ENCODE measurements at regions not wholly inside any gene's neighbourhood (a gene's known extent, or its start where the extent isn't known, plus 50 kb on each side); places are given as distances from the start of the nearest gene placed in this dataset.

DNA sequence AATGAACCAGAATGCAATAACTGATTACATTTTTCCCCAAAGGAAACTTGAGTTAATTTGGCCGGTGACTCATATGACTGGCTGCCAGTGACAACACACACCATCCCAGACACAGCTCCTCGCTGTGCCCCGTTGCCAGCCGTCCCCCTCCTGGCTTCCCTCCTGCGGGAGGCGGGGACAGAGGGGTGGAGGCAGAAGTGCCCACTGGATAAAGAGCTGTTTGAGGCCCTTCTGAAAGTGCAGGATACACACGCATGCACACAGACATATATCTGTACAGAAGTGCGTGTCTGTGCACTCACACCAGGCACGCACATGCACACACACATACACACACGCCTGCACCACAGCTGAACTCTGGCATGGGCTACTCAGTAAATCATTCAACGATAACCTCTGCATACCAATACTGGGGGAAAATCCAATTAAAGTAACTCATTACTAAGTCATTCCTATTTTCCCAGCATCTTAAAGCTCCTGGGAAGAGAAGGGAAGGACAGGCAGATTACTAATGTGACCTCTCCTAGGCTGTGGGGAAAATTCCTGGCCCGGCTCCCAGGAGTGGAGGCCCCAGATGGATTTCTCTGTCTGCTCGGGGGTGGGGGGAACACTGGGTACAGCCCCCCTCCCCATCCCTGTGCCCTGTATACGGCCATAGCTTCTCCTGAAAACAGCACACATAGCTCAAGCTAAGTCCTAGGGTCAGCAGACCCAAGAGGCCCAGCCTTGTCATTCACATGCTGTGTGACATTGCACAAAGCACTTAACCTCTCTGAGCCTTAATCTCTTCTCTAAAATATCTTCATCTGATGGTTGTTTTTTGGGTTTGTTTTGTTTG is 52.3 kb upstream of the MYL10 start:
- no peak for DNase-seq (ENCODE audit: low read depth, low spot score)
- intact Hi-C loops (cut with micrococcal nuclease; ENCODE audit: unreplicated experiment): no loop called here
- POLR2A ChIA-PET: no interaction called here

More for the DNA sequence above, 52.3 kb upstream of the MYL10 start:
- H3K4me3 ChIP-seq: no peak overlapping the region
- H4K20me1 ChIP-seq (ENCODE audit: control insufficient read depth, insufficient read depth): no peaks in the 10 kb centered on the region
- RAD21 ChIA-PET (ENCODE audit: unreplicated experiment): no interaction called here
- BruUV-seq (replicated peaks): no TSS peak
- in situ Hi-C loops (cut with MboI): no loop called here
- no peak for TF ChIP-seq EZH2 (IDR thresholded peaks at IDR 0.05; ENCODE audit: borderline replicate concordance, control insufficient read depth, low read depth, low read length)
- TF ChIP-seq TBL1XR1 (IDR thresholded peaks at IDR 0.05; ENCODE audit: low read depth, low read length): no peak
- TF ChIP-seq IKZF2 (IDR thresholded peaks at IDR 0.05): no peak
- TF ChIP-seq, protein P1, sequence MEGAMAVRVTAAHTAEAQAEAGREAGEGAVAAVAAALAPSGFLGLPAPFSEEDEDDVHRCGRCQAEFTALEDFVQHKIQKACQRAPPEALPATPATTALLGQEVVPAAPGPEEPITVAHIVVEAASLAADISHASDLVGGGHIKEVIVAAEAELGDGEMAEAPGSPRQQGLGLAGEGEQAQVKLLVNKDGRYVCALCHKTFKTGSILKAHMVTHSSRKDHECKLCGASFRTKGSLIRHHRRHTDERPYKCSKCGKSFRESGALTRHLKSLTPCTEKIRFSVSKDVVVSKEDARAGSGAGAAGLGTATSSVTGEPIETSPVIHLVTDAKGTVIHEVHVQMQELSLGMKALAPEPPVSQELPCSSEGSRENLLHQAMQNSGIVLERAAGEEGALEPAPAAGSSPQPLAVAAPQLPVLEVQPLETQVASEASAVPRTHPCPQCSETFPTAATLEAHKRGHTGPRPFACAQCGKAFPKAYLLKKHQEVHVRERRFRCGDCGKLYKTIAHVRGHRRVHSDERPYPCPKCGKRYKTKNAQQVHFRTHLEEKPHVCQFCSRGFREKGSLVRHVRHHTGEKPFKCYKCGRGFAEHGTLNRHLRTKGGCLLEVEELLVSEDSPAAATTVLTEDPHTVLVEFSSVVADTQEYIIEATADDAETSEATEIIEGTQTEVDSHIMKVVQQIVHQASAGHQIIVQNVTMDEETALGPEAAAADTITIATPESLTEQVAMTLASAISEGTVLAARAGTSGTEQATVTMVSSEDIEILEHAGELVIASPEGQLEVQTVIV (IDR thresholded peaks at IDR 0.05; ENCODE audit: borderline replicate concordance, partially characterized antibody): no peak
- TF ChIP-seq BMI1 (IDR thresholded peaks at IDR 0.05; ENCODE audit: borderline replicate concordance): no peak
- TF ChIP-seq MTA2 (IDR thresholded peaks at IDR 0.05; ENCODE audit: low read depth): no peak
- TF ChIP-seq NR2C1 (IDR thresholded peaks at IDR 0.05): no peak
- TF ChIP-seq MEF2A (IDR thresholded peaks at IDR 0.05; ENCODE audit: insufficient read depth, low read depth, low read length): no peak
- no peak for TF ChIP-seq NR2C2 (IDR thresholded peaks at IDR 0.05; ENCODE audit: borderline replicate concordance, control insufficient read depth, insufficient read length, low read depth)
- no peak for TF ChIP-seq CBX3 (IDR thresholded peaks at IDR 0.05; ENCODE audit: borderline replicate concordance, low read depth)
- TF ChIP-seq NFYA (IDR thresholded peaks at IDR 0.05; ENCODE audit: borderline replicate concordance, low read depth, low read length): no peak
- no peak for TF ChIP-seq FOS (IDR thresholded peaks at IDR 0.05; ENCODE audit: borderline replicate concordance, extremely low read depth, insufficient read length)
- no peak overlapping the region for H3K4me2 ChIP-seq (ENCODE audit: control insufficient read depth, insufficient read depth)
- CTCF ChIA-PET: interaction anchor here (1.0 to 1.8 kb wide), 3 partner anchors 11 to 556 kb away, joined by 4 read pairs; no protein-coding TSS in a partner anchor
- no peak overlapping the region for H2AFZ ChIP-seq (ENCODE audit: control insufficient read depth, low read depth, low read length)
- no peaks in the 10 kb centered on the region for H3K79me2 ChIP-seq (ENCODE audit: control insufficient read depth, insufficient read depth, low read length)
- no peak for ATAC-seq
- SMC1A ChIA-PET (ENCODE audit: uncharacterized antibody, unreplicated experiment): no interaction called here
- H3K36me3 ChIP-seq (ENCODE audit: control insufficient read depth in 2 of 2, insufficient read depth in 2 of 2, low read length in 1 of 2): no peaks in the 10 kb centered on the region
- no peaks in the 10 kb centered on the region for H3K27me3 ChIP-seq (replicated peaks in 1 of 2; ENCODE audit: control insufficient read depth in 2 of 2, insufficient read depth in 2 of 2, low read length in 1 of 2)
- no peaks in the 10 kb centered on the region for H3K4me1 ChIP-seq (ENCODE audit: control insufficient read depth, insufficient read depth, low read length)
- peak; percentile 18 for FAIRE-seq
- no peak overlapping the region for H3K9ac ChIP-seq (ENCODE audit: control insufficient read depth, insufficient read depth, low read length)
- 57% methylated on average over 14 of the region's 14 CpGs for WGBS (ENCODE audit: insufficient coverage, insufficient replicate concordance, low lambda C conversion rate, missing lambda C conversion rate)
- no peaks in the 10 kb centered on the region for H3K9me3 ChIP-seq (replicated peaks; ENCODE audit: control insufficient read depth, insufficient read depth, low read length)
- no peak overlapping the region for H3K27ac ChIP-seq (ENCODE audit: control insufficient read depth, insufficient read depth)
